NCI-H1694 treated with DMSO at 0.1 percent for 48 hours (cell line): ENCODE measurements at regions not wholly inside any gene's neighbourhood (a gene's known extent, or its start where the extent isn't known, plus 50 kb on each side); places are given as distances from the start of the nearest gene placed in this dataset.
"Not testable (repeated sequence)": the region's sequence is repeated elsewhere in the genome, so short reads cannot be mapped to it uniquely, and the experiment has no call there.

Experiments
- DNase-seq: peaks from one replicate; lab custom pipeline; 2025; lab: John Stamatoyannopoulos, UW

GRCh38 chr6:27742833-27743573, 169.2 kb downstream of the OR2B2 start:
- DNase-seq, result no peak

DNA sequence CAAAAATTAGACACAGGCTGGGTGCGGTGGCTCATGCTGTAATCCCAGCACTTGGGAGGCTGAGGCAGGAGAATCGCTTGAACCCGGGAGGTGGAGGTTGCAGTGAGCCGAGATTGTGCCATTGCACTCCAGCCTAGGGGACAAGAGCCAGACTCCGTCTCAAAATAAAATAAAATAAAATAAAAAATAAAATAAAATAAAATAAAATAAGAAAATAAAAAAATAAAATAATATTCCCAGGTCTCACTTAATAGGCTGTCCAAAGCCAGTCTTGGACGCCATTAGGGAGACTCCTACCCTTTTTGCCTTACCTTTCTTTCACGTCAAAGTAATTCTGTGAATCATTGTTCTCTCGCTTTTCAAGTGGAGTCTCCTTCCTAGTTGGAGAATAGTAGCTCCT, 172.3 kb downstream of the OR2B2 start:
- not testable (repeated sequence) for DNase-seq

GRCh38 chr6:27736686-27737085, 175.5 kb downstream of the OR2B2 start:
- DNase-seq, result no peak

- no peak for DNase-seq
Observed at GRCh38 chr6:27728442-27728841, 183.8 kb downstream of the OR2B2 start.

GRCh38 chr6:27726619-27727023, 185.6 kb downstream of the OR2B2 start:
- DNase-seq, result no peak

- no peak for DNase-seq
Observed at GRCh38 chr6:27720607-27721580, 191.3 kb downstream of the OR2B2 start.

DNA sequence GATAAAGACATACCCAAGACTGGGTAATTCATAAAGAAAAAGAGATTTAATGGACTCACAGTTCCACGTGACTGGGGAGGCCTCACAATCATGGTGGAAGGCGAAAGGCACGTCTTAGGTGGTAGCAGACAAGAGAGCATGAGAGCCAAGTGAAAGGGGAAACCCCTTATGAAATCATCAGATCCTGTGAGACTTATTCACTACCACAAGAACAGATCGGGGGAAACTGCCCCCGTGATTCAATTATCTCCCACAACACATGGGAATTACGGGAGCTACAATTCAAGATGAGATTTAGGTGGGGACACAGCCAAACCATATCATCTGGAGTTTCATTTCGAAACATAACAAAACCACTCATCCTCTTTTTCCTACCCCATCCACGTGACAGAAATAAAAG, 193.2 kb downstream of the OR2B2 start:
- DNase-seq, result not testable (repeated sequence)

- DNase-seq, result no peak
Observed at GRCh38 chr6:27706431-27706830, 205.8 kb downstream of the OR2B2 start.

DNA sequence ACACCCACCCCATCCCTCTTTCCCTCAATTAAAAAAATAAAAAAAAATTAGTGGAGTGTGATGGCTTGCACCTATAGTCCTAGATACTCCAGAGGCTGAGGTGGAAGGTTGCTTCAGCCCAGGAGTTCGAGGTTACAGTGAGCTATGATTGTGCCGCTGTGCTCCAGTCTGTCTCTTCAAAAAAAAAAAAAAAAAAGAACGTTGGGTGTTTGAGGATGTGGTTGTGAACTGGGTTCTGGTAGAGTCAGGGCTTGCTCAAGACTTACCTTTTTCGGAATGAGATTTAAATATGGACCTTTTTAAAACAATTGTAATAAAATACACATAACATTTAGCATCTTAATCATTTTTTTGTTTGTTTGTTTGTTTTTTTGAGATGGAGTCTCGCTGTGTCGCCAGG, 211.9 kb downstream of the OR2B2 start:
- DNase-seq, result no peak

- no peak for DNase-seq
Observed at GRCh38 chr6:27694547-27694874, 217.7 kb downstream of the OR2B2 start.

GRCh38 chr6:27693766-27694546, 218.2 kb downstream of the OR2B2 start:
- DNase-seq, result no peak

DNA sequence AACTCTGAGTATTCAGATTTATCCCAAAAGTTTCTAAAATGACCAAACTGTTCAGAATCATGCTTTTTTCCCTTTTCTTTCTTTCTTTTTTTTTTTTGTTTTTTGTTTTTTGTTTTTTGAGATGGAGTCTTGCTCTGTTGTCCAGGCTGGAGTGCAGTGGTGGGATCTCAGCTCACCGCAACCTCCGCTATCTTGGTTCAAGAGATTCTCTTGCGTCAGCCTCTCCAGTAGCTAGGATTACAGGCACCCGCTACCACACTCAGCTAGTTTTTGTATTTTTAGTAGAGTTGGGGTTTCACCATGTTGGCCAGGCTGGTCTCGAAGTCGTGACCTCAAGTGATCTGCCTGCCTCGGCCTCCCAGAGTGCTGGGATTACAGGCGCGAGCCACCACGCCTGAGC, 219.2 kb upstream of the ZNF184 start:
- not testable (repeated sequence) for DNase-seq

GRCh38 chr6:27688014-27688586, 215.2 kb upstream of the ZNF184 start:
- peak; percentile 82 for DNase-seq

GRCh38 chr6:27687154-27688013, 214.5 kb upstream of the ZNF184 start:
- peak; percentile 65 for DNase-seq

- no peak for DNase-seq
Observed at GRCh38 chr6:27685279-27685678, 212.4 kb upstream of the ZNF184 start.

GRCh38 chr6:27684264-27685211, 211.6 kb upstream of the ZNF184 start:
- peak; percentile 32 for DNase-seq

GRCh38 chr6:27679964-27680694, 207.2 kb upstream of the ZNF184 start:
- no peak for DNase-seq

DNA sequence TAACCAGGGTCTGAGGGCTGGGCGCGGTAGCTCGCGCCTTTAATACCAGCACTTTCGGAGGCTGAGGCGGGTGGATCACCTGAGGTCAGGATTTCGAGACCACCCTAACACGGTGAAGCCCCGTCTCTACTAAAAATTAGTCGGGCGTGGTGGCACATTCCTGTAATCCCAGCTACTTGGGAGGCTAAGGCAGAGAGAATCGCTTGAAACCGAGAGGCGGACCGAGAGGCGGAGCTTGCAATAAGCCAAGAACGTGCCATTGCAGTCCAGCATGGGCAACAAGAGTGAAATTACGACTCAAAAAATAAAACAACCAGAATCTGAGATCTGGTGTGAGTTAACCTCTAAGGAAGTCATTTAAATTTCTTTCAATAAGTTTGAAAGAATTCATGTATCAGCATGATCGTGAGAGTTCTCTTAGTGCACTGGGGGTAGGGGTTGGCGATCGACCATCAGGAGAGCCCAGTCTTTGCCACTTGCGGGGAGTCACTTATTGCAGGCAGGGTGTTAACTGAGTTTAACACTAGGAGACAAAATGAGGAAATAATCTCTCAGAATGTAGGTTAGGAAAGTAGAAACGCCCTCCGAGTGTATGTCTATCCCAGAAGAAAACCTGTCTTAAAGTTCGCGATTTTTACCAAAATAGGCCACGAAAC, 206.5 kb upstream of the ZNF184 start:
- DNase-seq, result no peak

- DNase-seq, result no peak
Observed at GRCh38 chr6:27678469-27678868, 205.6 kb upstream of the ZNF184 start.
